Activated CD4-positive, alpha-beta T cell treated with anti-CD3 and anti-CD28 coated beads for 4 hours (primary cell): ENCODE measurements at regions not wholly inside any gene's neighbourhood (a gene's known extent, or its start where the extent isn't known, plus 50 kb on each side); places are given as distances from the start of the nearest gene placed in this dataset.

Experiments
- DNase-seq, 2 donors: peaks; one replicate each; pipeline ENCODE4 v3.0.0-alpha.2; 2020

- no peak for DNase-seq
Observed at GRCh38 chr2:128559533-128560515, 241.2 kb upstream of the HS6ST1 start.

- DNase-seq = no peak
Observed at GRCh38 chr2:128560718-128561117, 242.1 kb upstream of the HS6ST1 start.

- DNase-seq = no peak
Observed at GRCh38 chr2:128562471-128563347, 244.0 kb upstream of the HS6ST1 start.

GRCh38 chr2:128563348-128563687 lies 244.7 kb upstream of the HS6ST1 start:
- DNase-seq = no peak

GRCh38 chr2:128564131-128564530 lies 245.5 kb upstream of the HS6ST1 start:
- no peak for DNase-seq

- no peak for DNase-seq
Observed at GRCh38 chr2:128564551-128564950, 245.9 kb upstream of the HS6ST1 start.

GRCh38 chr2:128565441-128565840 lies 246.8 kb upstream of the HS6ST1 start:
- DNase-seq = no peak

GRCh38 chr2:128566671-128567070 lies 248.0 kb upstream of the HS6ST1 start:
- no peak for DNase-seq

GRCh38 chr2:128568106-128568505 lies 249.4 kb upstream of the HS6ST1 start:
- DNase-seq = no peak

GRCh38 chr2:128573116-128573515 lies 254.4 kb upstream of the HS6ST1 start:
- no peak for DNase-seq

- no peak for DNase-seq
Observed at GRCh38 chr2:128573531-128573930, 254.9 kb upstream of the HS6ST1 start.

- DNase-seq = no peak
Observed at GRCh38 chr2:128577141-128577930, 258.7 kb upstream of the HS6ST1 start.

GRCh38 chr2:128578406-128579390 lies 260.0 kb upstream of the HS6ST1 start:
- DNase-seq = no peak

- DNase-seq = no peak
Observed at GRCh38 chr2:128579825-128580224, 261.2 kb upstream of the HS6ST1 start.

GRCh38 chr2:128580988-128581848 lies 262.6 kb upstream of the HS6ST1 start:
- no peak for DNase-seq

GRCh38 chr2:128581849-128582244 lies 263.2 kb upstream of the HS6ST1 start:
- no peak for DNase-seq

GRCh38 chr2:128584296-128584890 lies 265.7 kb upstream of the HS6ST1 start:
- DNase-seq = no peak

GRCh38 chr2:128585706-128586105 lies 267.0 kb upstream of the HS6ST1 start:
- DNase-seq = no peak

- no peak for DNase-seq
Observed at GRCh38 chr2:128589681-128590080, 271.0 kb upstream of the HS6ST1 start.
